Activated CD4-positive, alpha-beta T cell treated with anti-CD3 and anti-CD28 coated beads, Interleukin-2, amount 50 U/mL, for 24 hours (primary cell): ENCODE measurements at regions not wholly inside any gene's neighbourhood (a gene's known extent, or its start where the extent isn't known, plus 50 kb on each side); places are given as distances from the start of the nearest gene placed in this dataset.

ENCODE experiments used
- DNase-seq, 2 donors: peaks; one replicate each; pipeline ENCODE4 v3.0.0-alpha.2; 2020; ENCODE audit warnings: low read depth in 1 of 2, low spot score in 1 of 2

DNA sequence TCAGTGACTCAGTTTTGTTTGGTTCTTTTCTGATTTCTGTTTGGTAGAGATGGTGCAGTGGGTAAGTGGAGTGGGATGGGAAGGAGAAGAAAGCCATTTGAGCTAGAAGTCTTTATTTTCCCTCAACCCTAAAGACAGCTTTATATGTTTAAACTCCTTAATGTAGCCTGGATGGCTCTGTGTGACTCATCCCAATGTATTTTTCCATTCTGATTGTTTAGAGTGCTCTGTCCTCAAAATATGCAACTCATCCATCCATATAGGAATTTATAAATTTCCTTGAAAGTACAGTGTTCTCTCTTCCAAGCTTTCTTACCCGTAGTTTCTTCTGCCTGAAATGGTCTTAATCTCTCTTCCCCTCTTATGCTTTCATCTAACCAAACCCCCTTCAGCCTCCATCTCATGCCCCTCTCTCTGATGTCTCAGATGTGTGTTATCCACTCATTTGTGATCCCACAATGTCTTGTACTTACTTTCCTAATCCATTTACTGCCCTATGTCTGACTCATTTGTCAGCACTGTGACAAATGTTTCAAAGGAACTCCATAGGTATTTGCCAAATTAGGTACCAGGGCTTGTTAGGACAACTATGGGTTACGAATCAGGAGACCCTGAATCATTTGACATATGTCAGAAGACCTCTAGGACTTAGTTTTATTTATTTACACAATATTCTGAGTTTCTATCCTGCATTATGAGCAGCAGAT is 217.5 kb upstream of the SGCD start:
- no peak for DNase-seq

DNA sequence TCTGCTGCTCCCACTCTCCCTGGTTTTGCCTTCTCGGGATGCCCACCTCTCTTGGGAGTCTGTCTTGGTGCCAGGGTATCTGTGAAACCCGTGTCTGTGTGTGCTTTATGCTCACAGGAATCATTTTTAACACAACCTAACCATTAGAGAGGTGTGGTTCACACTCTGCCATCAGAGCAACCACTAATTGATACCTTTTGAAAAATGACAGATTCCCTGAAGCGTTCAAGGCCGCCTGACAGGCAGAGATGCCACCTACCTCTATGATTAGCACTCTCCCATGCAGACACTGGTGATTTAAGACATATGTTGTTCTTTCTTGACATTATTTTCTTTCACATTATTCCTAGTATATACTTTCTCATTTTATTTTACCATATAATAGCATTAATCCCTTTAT is 207.3 kb upstream of the SGCD start:
- DNase-seq = no peak

DNA sequence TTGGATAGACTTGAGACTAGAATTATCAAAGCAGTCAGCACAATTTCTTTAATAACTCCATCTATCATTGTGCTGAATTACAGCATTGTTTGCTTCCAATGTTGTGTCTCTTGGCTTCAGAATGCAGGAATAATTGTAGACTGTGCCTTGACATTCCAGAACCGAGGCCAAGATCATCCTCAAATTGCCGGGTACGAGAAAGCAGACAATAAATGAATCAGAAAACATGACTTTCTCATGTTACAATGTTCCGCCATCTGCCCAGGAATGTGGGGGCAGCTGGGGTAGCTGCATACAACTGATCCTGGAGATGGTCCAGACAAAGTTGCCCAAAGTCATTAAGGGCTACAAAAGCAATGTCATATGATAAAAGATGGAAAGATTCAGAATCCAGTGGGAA is 206.2 kb upstream of the SGCD start:
- no peak for DNase-seq

DNA sequence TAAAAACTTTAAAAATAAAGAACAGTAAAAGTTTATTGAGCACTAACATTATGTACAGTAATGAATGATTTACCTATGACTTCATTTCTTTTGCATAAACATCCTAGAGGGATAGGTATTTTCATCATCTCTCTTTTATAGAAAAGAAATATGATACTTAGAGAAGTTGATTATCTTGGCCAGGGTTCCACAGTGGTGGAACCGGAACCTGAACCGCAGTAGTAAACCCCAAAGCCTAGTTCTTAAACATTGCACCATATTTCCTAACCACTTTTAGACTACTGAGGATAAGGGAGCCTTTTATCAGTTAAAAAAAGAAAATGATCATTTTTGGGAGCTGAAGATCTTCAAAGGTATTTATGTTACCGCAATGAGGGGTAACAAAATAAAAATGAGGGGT is 205.7 kb upstream of the SGCD start:
- DNase-seq = no peak

DNA sequence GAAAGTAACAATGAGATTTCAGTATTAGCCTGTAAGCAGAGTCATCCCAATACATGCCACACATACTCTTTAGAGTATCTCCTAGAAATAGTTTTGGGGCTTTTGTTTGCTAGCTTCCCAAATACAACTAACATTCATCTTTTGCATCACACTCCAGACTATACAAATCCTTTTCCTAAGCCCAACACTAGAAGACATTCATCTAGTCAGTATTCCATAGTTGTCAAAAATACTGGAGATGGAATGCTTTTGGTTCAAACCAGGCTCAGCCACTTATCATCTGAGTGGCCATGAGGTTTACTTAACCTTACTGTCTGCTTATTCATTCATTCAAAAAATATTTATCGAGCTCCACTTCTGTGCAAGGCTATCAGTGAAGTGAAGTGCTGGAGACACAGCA is 205.1 kb upstream of the SGCD start:
- no peak for DNase-seq

DNA sequence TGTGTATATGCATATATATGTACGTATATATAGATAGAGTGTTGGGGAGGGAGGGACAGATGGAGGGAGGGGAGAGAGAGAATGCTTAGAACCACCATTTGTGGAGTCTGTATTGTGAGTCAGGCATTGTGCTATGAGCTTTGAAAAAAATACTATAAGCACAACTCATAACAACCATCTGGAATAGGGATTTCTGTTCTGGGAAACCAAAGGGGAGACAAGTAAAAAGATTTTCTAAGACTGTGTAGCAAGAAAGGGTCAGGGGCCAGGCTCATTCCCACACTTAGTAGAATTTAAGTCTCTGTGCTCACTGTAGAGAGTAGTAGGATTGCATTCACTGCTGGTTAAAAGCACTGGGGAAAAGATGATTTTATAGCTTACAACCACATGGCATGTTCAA is 202.3 kb upstream of the SGCD start:
- no peak for DNase-seq

DNA sequence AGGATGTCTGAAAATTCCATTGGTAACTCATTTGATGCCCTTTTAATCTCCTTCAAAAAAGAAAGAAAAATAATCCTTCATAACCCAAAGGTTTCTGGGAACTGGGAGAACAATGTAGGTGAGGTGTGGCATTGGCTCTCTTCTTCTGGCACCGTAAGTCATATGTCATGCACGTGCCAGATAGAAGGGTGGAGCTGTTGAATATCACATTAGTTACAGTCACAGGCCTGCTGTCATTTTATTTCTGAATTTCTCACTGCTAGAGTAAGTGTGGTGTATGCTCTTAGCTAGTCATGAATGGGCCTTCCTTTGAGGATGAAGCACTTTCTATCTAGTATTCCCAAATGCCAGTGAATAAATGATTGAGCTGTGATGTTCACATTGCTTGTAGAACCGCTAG is 201.8 kb upstream of the SGCD start:
- DNase-seq = no peak

DNA sequence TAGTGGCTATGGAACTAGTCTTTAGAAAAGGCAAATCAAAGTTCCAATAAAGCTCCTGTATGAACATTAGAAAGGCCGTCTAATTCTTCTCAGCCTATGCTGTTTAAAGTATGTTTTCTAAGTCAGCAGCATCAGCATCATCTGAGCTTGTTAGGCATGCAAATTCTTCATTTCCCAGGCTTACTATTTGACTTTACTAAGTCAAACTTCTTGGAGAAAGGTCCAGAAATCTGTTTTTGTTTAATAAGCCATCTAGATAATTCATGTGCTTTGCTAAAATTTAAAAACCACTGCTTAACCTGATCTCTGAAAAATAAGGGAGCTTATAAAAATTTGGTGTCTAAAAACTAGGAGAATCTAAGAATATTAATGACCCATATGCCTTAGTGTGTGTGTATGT is 200.2 kb upstream of the SGCD start:
- no peak for DNase-seq

DNA sequence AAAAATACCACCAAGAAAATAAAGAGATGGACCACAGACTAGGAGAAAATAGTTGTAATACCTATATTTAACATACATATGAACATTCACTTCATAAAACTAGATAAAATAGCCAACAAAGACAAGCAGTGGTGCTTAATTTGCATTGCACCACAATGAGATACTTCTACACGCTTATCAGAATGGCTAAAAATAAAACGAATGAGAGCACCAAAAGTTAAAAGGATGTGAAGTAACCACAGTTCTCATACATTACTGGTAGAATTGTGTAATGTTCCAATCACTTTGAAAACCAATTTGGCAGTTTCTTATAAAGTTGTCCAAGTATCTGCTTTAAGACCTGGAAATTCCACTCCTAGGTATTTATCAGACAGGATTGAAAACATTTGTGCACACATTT is 198.9 kb upstream of the SGCD start:
- no peak for DNase-seq

DNA sequence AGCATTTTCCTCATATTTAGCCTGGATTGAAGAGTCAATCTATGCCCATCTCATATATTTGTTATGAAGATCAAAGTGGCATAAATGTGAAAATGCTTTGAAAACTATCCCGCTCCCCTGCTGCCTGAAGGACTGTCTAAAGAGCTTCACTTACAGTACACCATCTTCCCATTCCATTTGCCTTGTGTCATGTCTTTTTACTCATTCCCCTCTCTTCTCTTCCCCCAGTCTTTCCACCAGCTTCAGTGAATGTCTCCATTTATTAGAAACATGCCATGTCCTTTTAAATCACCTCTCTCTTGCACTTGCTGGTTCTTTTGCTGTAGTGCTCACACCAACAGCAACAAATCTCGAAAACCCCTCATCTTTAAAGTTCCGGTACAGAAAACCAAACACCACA is 192.7 kb upstream of the SGCD start:
- DNase-seq = no peak

DNA sequence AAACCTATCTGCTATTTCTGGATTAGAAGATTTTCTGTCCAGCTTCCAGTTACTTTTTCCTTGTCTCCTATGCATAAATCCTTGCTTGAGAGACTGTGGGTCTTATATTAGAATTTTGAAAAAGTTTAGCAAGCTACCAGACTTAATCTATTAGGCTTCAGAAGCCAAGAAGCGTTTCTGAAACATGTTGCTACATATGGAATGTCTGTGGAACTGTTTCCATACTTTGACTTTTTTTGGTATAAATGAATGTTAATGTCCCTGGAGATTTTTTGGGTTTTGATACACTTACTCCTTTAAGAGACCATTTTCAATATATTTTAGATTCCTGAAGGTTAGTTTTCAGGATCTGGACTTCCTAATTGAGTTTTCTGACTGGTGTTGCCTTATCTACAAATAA is 191.4 kb upstream of the SGCD start:
- no peak for DNase-seq

DNA sequence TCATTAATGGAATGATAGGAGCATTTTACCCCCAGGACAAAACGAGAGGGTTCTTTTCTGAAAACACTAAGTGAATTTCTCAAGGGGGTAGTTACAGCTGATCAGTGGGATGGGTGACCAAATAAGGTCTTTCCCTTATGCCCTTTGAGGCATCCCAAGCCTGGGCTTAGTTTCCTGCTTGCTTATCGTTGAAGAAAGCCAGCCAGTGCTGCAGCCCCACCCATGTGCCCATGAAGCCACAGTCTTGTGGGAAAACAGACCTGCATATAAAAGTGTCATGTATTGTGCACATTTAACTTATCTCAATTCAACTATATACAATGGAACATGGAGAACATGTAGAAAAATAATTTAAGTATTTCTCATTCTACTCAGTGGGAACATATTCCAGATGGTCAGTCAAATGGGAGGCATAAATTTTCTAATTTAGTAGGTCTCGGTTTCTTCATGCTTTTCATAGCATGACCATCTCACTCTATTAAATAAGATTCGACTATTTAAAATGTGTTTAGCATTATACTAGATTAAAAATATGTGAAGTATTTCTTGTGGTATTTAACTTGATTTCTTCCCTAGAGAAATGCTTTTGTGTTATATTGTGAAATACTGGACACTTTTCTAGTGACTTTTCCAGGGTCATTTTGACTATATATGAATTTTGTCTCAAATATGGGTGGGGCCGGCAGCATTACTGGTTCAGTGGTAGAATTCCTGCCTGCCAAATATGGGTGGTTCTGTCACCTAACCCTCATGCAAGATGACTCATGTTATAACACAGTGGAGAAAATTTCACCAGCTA is 189.7 kb upstream of the SGCD start:
- DNase-seq = no peak

DNA sequence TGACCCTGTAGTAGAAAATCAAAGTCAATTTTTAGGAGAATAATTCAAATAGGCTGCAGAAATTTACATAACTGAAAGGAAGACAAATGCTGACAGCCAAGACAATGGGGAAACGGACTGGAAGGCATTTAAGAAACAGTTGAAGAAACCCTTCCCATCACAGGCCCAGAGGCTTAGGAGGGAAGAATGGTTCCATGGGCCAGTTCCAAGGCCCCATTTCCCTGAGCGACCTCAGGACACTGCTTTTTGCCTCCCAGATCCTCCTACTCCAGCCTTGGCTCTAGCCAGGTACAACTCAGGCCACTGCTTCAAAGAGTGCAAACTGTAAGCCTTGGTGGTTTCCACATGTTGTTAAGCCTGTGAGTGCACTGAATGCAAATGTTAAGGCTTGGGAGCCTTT is 184.1 kb upstream of the SGCD start:
- DNase-seq = no peak

DNA sequence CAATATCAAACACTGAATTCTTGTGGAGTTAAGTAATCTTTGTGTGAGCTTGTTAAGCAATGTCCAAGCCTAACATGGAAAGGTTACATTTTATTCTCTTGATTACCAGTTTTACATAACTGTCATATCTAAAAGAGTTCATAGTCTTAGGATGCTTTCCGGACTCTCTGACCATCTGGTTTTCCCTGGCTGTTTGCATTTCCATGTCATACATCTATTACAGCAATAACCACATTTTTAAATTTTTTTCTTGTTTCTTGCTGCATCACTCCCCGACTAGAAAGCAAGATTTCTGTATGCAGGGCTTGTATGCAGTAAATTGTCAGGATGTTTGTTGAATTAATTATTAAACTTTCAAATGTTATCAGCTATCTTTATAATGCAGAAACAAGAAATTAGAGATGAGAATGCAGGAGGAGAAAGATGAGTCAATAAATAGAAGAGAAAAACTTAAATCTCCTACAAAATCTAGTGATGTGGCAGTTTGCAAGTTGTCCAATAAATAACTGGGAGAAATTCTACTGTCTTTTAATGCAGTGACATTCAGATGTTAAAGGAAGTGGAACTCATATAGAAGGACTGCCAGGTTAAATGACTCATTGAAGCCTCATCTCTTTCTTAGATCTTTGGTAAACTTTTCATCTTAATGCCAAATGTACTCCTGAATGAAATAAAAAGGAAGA is 179.6 kb upstream of the SGCD start:
- DNase-seq = no peak

DNA sequence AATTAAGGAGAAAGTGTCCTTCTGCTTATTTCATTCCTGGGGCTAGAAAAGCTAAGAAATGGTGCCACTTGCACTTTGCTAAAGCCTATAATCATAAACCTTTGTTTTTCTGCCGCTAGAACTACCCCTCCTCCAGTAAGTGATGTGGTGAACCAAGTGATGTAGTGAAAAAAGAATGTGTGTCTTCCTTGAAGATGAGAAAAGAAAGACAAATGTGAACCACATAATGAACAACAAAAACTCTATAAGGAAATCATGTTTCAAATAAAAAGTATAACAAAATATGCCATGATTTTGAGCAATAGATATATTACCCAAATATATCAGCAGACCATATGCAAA is 179.0 kb upstream of the SGCD start:
- no peak for DNase-seq

DNA sequence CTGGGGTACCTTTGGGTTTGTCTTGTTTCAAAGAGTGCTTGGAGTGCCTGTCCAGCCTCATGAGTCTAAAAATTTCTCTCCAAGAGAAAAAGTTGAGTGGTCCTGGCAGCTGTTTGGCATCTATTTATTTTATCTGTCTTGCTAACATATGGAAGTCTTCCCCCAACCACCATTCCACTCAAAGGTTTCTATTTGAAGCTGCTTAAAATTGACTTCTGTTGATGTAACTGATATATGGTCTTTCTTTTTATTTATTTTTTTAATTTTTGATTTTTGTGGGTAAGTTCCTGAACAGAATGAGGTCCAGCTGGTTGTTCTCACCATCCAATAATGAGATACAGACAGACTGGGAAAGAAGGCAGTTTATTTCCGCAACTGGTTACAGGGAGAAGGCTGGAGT is 178.7 kb upstream of the SGCD start:
- no peak for DNase-seq

DNA sequence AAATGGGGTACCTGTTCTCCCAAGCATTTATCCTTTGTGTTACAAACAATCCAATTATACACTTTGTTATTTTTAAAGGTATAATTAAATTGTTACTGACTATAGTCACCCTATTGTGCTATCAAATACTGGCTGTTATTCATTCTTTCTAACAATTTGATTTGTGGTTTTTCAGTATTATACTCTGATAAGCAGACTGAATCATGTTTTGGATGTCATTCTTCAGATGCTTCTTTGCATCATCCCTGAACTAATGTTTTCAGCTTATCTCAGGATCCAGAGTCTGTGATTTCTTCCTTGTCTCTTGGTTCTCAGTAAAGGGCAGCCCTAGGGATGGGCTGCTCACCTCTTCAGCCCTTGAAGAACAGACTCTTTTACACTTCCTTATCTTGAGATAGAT is 177.8 kb upstream of the SGCD start:
- DNase-seq = no peak

DNA sequence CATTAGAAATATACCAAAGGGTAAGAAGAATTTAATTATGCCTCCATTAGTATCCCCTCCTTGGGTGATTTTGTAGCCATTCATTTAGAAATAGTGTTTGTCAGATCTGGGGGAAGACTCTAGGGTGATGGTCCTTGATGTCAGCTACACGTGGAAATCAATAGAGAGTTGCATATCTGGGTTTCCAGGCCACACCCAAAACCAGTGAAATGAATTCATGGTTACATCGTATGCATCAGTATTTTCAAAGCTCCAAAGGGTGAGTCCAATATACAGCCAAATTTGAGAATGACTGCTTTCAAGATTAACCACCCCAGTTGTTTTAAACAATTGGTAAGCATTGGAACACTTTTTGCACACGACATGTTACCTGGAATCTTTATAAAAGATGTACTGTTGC is 173.4 kb upstream of the SGCD start:
- DNase-seq = no peak

DNA sequence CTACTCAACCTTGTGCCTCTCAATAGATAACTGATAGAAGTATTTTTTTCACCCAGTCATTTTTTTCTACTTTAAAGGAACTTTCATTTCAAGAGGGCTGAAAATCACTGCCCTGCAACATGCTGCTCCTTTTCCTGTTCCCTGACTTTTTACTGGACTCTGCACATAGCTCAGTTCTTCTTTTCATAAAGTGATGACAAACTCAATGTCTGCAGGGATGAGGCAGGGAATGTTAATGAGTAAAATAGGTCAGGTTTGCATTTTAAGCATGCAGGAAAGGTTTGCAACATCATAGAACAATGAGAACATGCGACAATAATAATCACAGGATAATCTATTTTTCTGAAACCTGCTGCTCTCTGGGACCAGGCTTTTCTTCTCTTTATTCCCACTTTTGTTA is 172.2 kb upstream of the SGCD start:
- DNase-seq = no peak

DNA sequence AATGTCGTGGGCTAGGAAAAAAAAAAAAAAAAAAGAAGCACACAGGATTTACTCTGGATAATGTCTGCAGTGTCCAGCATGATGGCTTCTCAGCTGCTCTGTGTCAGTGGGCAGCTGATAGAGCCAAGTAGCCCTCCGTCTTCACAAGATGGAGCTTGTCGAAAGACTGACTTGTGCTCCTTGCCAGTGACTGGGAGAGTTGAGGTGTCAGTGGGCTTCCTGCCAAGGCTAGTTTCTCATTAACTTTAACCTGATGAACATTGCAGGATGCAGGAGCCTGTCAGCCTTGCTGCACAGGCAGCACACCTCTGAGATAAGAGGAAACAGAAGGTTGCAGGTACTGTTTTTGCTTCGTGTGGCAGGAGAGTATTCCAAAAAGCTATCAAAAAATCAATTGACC is 171.4 kb upstream of the SGCD start:
- DNase-seq = no peak

DNA sequence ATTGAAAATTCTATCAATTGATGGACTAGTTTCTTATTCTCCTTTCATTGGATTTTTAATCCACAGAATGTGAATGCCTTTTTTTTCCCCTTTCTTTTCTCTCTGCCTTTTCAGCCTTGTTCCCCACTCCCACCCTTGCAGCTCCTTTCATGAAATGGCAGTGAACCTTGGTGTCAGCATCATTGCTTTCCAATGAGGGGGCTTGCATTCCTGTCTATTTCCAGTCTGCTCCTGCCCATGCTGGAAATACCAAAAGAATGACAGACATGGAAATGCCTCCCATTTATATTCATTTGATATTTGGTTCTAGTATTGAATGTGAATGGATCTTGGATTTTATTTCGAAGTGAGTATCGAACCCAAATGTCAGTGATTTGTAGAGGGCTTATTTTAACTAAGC is 162.7 kb upstream of the SGCD start:
- no peak for DNase-seq

DNA sequence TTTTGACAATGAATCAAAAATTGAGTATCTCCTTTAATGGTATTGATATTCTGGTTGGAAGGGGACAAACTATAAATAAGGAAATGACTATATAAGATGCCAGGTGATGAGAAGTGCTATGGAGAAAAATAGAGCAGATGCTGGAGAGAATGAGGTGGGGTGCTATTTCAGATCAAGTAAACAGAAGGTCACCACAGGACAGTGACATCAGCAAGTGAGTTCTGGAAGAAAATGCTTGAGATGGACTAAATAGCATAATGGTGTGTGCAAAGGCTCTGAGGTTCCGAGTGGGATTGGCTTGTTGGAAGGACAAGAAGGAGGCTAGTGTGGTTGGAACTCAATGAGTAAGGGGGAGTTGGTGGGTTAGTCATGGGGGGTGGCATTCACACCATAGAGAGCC is 157.5 kb upstream of the SGCD start:
- no peak for DNase-seq
